Mesodermal cell (in vitro differentiated cells): ENCODE measurements at regions not wholly inside any gene's neighbourhood (a gene's known extent, or its start where the extent isn't known, plus 50 kb on each side); places are given as distances from the start of the nearest gene placed in this dataset.

Experiments
- H3K27ac ChIP-seq: 2 replicates; pipeline ENCODE4 v1.7.0; 2013; ENCODE audit warnings: mild to moderate bottlenecking, low read depth, low read length, moderate library complexity; ENCODE audit not compliant: severe bottlenecking
- H3K36me3 ChIP-seq: 2 replicates; pipeline ENCODE4 v1.7.1; 2013; ENCODE audit warnings: mild to moderate bottlenecking, low read length, moderate library complexity; ENCODE audit not compliant: control insufficient read depth, insufficient read depth
- H3K4me1 ChIP-seq: one replicate; pipeline ENCODE4 v1.7.1; 2013; ENCODE audit warnings: mild to moderate bottlenecking, low read length; ENCODE audit not compliant: insufficient read depth, control insufficient read depth, poor library complexity, severe bottlenecking
- H3K4me3 ChIP-seq: 2 replicates; pipeline ENCODE4 v1.7.0; 2013; ENCODE audit warnings: low read length, control low read depth, mild to moderate bottlenecking; ENCODE audit not compliant: insufficient read depth, poor library complexity, severe bottlenecking; ENCODE audit errors: extremely low read depth
- H3K9me3 ChIP-seq: 2 replicates; pipeline ENCODE4 v1.7.1; 2013; ENCODE audit warnings: mild to moderate bottlenecking, low read length, moderate library complexity; ENCODE audit not compliant: control insufficient read depth
- WGBS, 2 experiments: methylation state at CpG; one replicate each; pipeline ENCODE4 v1.1.5; 2013; ENCODE audit warnings: missing lambda C conversion rate in 2 of 2; ENCODE audit not compliant: insufficient coverage in 2 of 2; 5-methylcytosine and 5-hydroxymethylcytosine counted together

DNA sequence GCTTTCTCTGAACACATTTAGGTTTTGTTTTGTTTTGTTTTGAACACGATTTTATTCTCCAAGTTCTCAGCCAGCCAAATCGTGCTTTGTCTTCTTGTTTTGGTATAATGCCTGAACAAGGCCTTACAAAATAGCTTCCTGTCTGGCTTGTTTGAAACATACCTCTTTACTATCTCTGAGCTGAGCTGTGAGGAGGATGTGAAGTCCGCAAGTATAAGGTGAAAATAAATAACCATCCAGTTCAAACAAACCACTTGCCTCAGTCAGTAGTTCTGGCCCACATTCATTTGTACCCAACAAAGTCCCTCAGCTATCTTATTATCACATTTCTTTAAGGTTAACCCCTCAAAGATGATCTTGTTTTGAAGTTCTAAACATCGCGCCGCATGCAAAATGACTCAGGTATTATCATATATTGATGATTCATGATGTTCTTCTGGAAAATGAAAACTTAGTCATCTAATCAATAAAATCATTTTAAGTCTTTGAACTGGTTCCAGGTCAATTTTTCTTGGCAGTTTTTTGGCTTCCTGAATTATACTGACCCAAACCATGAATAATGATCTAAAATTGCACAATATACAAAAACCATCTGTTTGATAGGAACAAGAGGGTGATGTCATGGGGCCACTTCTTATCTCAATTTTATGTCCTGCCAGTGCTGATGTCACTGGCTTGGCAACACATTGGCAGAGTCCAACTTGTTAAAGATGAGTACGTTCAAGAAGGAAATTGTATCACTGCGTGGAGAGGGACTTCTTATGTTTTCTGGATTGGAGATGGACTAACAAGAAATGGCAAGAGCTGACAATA, 694.3 kb downstream of the KCNJ2 start:
- WGBS, 2 experiments = 100% methylated on average over 2 to 5 of the region's 8 CpGs
- no peak overlapping the region for H3K4me3 ChIP-seq
- no peak overlapping the region for H3K27ac ChIP-seq

GRCh38 chr17:70865993-70866804, 696.9 kb downstream of the KCNJ2 start:
- Histone ChIP-seq H3K36me3 (no peaks in the 10 kb centered on the region), H3K4me3 (no peak overlapping the region), H3K4me1 (no peaks in the 10 kb centered on the region), H3K9me3 (no peaks in the 10 kb centered on the region), H3K27ac (no peak overlapping the region)
- WGBS, 2 experiments = 100% methylated on average over 1 to 2 of the region's 5 CpGs

More for the DNA sequence above, 694.3 kb downstream of the KCNJ2 start:
- Histone ChIP-seq H3K9me3 (no peaks in the 10 kb centered on the region), H3K36me3 (no peaks in the 10 kb centered on the region), H3K4me1 (no peaks in the 10 kb centered on the region)

DNA sequence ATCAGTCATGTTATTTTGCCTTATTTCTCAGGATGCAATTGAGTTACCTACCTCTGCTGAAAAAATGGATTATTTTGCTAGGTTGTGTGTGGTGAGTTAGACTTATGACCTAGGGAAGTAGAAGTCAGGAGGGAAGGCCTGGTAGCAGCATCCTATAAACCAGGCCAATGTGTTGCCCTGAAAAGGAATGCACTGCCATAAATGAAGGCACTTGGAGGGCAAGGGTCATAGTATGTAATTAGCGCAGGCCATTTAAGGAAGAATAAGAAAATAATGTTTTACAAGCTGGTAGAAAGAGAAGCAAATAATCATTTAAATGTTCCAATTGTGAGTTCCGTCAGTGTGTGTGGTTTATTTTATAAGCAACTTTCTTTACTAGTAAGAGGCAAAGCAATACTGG, 698.8 kb downstream of the KCNJ2 start:
- Histone ChIP-seq H3K4me3 (no peak overlapping the region), H3K4me1 (no peaks in the 10 kb centered on the region), H3K9me3 (no peaks in the 10 kb centered on the region), H3K36me3 (no peaks in the 10 kb centered on the region), H3K27ac (no peak overlapping the region)
- 80 to 84% methylated on average over 1 to 2 of the region's 2 CpGs for WGBS, 2 experiments

DNA sequence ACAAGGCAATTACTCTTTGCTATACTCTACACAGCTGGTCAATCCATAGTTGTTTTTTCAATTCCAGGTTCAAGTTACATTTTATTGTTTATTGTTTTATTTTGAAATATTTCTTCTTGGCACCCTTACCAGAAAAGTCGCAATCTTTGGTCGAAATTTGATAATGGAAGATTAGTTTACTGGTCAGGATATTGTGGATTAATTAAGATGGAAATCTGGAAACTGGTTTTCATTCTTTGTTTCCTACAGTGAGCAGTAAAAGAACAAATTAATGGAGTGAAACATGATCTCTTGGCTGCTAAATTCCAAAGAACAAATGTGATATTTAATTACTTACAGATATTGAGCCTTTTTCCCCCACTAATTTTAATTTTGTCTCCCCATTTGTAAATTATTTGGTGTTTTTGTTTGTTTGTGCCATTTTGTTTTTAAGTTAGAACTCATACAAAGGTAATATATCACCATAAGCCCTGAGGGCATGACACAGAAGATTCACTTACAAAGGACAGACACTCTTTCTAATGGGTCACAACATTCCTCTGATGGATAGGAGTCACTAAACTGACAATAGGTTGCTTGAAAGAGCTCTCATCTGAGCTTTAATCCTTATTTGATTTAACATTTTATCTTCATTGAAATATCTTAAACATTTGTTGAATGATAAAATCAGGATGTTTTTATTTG, 700.2 kb downstream of the KCNJ2 start:
- no peaks in the 10 kb centered on the region for H3K9me3 ChIP-seq
- WGBS, 2 experiments = 83% methylated on average over 2 of the region's 2 CpGs; no CpG with 5 or more reads in 1 of the 2 experiments
- H3K4me3 ChIP-seq = no peak overlapping the region
- H3K36me3 ChIP-seq = no peaks in the 10 kb centered on the region
- no peaks in the 10 kb centered on the region for H3K4me1 ChIP-seq
- no peak overlapping the region for H3K27ac ChIP-seq

DNA sequence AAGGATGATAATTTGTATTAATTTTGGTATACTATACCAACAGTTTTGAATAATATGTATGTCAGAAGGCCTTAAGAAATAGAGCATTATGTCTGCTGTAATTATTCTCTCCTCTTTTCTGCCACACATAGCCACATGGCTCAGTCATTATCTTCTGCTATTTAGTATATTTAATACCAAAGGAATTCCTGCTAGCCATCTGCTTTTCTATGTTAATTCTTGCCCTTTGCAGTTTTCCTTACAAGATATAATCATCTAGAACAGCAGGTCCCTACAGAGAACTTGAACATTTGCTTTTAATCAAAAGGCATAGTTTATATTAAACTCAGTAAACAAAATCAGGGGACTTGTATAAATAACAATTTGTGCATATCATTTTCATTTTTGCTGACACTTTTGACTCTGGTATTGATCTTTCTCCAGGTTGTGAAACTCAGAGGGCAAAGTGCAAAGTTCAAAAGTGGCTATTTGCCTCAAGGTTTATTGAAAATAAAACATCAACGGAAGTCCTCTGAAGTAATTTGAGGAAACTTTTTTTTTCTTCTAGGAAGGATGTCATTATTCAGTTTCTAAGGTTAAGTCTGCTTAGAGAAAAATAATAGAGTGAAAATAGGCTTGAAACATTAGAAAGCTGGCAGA, 702.0 kb downstream of the KCNJ2 start:
- no peak overlapping the region for H3K27ac ChIP-seq
- H3K4me1 ChIP-seq = no peaks in the 10 kb centered on the region
- no peaks in the 10 kb centered on the region for H3K36me3 ChIP-seq
- H3K4me3 ChIP-seq = no peak overlapping the region
- H3K9me3 ChIP-seq = no peaks in the 10 kb centered on the region
- WGBS, 2 experiments = 25 to 86% methylated on average over 1 of the region's 1 CpG

- H3K27ac ChIP-seq = no peak overlapping the region
- H3K4me1 ChIP-seq = no peaks in the 10 kb centered on the region
- WGBS, 2 experiments = 77 to 100% methylated on average over 1 to 2 of the region's 3 CpGs
- no peaks in the 10 kb centered on the region for H3K36me3 ChIP-seq
- no peak overlapping the region for H3K4me3 ChIP-seq
- no peaks in the 10 kb centered on the region for H3K9me3 ChIP-seq
Measured at GRCh38 chr17:70872103-70872502, 702.8 kb downstream of the KCNJ2 start.

DNA sequence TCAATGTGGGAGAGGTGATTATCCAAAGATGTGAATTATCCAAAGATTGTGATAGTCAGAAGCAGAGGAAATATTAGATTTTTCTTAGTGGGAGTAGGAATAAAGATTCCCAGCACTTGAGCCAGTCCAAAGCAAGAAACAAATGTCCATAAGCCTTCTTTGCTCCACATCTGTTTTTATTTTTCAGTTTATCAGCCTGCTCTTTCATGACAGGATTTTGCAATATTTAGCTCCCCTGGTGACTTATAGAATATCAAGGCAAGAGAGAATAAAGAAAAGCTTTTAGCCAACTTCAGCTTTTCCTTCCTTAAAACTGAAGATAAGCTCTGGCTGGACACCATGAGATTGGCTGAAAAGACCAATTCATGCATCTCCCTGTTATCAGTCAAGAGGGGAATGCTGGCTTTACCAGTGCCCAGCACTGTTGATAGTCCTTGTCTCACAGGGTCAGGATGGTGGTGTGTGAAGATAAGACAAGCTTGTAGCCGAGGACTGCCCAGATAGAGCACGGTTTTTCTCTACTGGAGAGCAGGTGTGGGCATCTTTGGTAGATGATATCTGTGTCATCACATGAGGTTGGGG, 706.5 kb downstream of the KCNJ2 start:
- Histone ChIP-seq H3K27ac (no peak overlapping the region), H3K4me1 (no peaks in the 10 kb centered on the region), H3K4me3 (no peak overlapping the region), H3K36me3 (no peaks in the 10 kb centered on the region), H3K9me3 (no peaks in the 10 kb centered on the region)
- 81 to 89% methylated on average over 2 of the region's 2 CpGs for WGBS, 2 experiments

DNA sequence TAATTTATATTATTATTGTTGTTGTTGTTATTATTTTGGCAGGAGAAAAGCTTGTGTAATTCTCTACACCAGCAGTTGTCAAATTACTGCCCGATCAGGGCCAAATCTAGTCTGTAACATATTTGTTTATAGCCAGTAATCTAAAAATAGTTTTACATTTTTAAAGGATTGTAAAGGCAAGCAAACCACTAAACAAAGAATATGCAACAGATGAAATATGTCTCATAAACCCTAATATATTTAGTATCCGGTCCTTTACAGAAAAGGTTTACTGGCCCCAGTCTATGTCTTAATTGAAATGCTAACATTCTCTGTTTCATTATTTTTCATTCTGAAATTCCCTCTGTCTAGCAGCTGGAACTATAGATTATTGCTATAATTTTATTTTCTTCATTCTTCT, 709.5 kb downstream of the KCNJ2 start:
- H3K9me3 ChIP-seq = no peaks in the 10 kb centered on the region
- H3K4me3 ChIP-seq = no peak overlapping the region
- no peaks in the 10 kb centered on the region for H3K36me3 ChIP-seq
- no peak overlapping the region for H3K27ac ChIP-seq
- WGBS, 2 experiments = 100% methylated on average over 1 of the region's 2 CpGs; no CpG with 5 or more reads in 1 of the 2 experiments
- no peaks in the 10 kb centered on the region for H3K4me1 ChIP-seq

- Histone ChIP-seq H3K27ac (no peak overlapping the region), H3K36me3 (no peaks in the 10 kb centered on the region), H3K9me3 (no peaks in the 10 kb centered on the region), H3K4me1 (no peaks in the 10 kb centered on the region), H3K4me3 (no peak overlapping the region)
- 76 to 100% methylated on average over 2 of the region's 3 CpGs for WGBS, 2 experiments
Measured at GRCh38 chr17:70879401-70879800, 710.1 kb downstream of the KCNJ2 start.

DNA sequence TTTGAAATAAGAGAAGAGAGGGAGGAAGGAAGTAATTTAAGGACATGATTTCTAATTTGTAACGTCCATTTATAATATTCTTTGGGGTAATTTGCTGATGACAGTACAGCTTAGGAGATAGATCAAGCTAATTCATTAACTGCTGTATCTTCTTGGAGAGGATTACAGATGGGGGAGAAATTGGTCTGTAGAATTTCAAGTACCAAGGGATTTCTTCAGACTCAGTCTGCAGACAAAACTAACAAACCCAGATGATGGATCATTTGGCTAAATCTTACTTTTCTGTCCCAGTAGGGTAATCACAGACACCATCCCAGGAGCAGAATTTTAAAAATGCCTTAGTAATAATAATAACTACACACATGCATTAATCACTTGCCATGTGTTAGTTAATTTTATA, 711.8 kb downstream of the KCNJ2 start:
- no peaks in the 10 kb centered on the region for H3K4me1 ChIP-seq
- H3K36me3 ChIP-seq = no peaks in the 10 kb centered on the region
- WGBS, 2 experiments = 89 to 91% methylated on average over 1 of the region's 1 CpG
- H3K27ac ChIP-seq = no peak overlapping the region
- H3K9me3 ChIP-seq = no peaks in the 10 kb centered on the region
- H3K4me3 ChIP-seq = no peak overlapping the region
